WTC11 (cell line): ENCODE measurements at regions not wholly inside any gene's neighbourhood (a gene's known extent, or its start where the extent isn't known, plus 50 kb on each side); places are given as distances from the start of the nearest gene placed in this dataset.

Experiments used
- ATAC-seq: fragments of 200-7000 bp; cut with Tn5 transposase; 2 replicates; pipeline ENCODE4 v1.10.0; 2021; ENCODE audit warnings: mild to moderate bottlenecking, moderate library complexity
- CTCF ChIA-PET: fragments of 300-600 bp; sonication (Branson Sonifier 250); formaldehyde crosslinking; loops from one replicate; lab custom pipeline; 2021; ENCODE audit warnings: antibody characterized with exemption; lab: Charles Lee
- POLR2A ChIA-PET: fragments of 350-600 bp; sonication (Branson Sonifier 250); formaldehyde crosslinking; loops from one replicate; lab custom pipeline; 2021; ENCODE audit warnings: antibody characterized with exemption; lab: Charles Lee
- DNase-seq: peaks from one replicate; pipeline ENCODE4 v3.0.0; 2021; ENCODE audit warnings: low spot score
- H3K27ac Mint-ChIP-seq: 2 replicates; pipeline ENCODE4 v1.8.0; 2021; ENCODE audit warnings: mixed read lengths
- H3K27me3 Mint-ChIP-seq: 2 replicates; pipeline ENCODE4 v1.8.0; 2021; ENCODE audit warnings: low read depth, mild to moderate bottlenecking, moderate library complexity, mixed read lengths
- H3K36me3 Mint-ChIP-seq: 2 replicates; pipeline ENCODE4 v1.8.0; 2021; ENCODE audit warnings: mixed read lengths
- H3K4me1 Mint-ChIP-seq: 2 replicates; pipeline ENCODE4 v1.8.0; 2022; ENCODE audit warnings: mixed read lengths
- H3K4me3 Mint-ChIP-seq: 2 replicates; pipeline ENCODE4 v1.8.0; 2021; ENCODE audit warnings: mild to moderate bottlenecking, moderate library complexity, mixed read lengths
- H3K9me3 Mint-ChIP-seq: 2 replicates; pipeline ENCODE4 v1.8.0; 2021; ENCODE audit warnings: mixed read lengths
- CREB1 ChIP-seq: sonication (generic); formaldehyde crosslinking; IDR thresholded peaks from 2 replicates; pipeline ENCODE4 v1.8.0; 2023; ENCODE audit warnings: mild to moderate bottlenecking, missing genetic modification reagents
- ELF4 ChIP-seq: sonication (generic); formaldehyde crosslinking; IDR thresholded peaks from 2 replicates; pipeline ENCODE4 v1.8.1; 2022; ENCODE audit warnings: low read depth, mild to moderate bottlenecking, moderate library complexity, missing genetic modification reagents
- ESRRA ChIP-seq: sonication (generic); formaldehyde crosslinking; IDR thresholded peaks from 2 replicates; pipeline ENCODE4 v1.8.1; 2022; ENCODE audit warnings: mild to moderate bottlenecking, missing genetic modification reagents, borderline replicate concordance
- ETV6 ChIP-seq: sonication (generic); formaldehyde crosslinking; IDR thresholded peaks from 2 replicates; pipeline ENCODE4 v1.8.1; 2022; ENCODE audit warnings: mild to moderate bottlenecking, missing genetic modification reagents
- FOXP1 ChIP-seq: sonication (generic); formaldehyde crosslinking; IDR thresholded peaks from 2 replicates; pipeline ENCODE4 v1.8.0; 2022; ENCODE audit warnings: missing genetic modification reagents, mild to moderate bottlenecking, moderate library complexity, borderline replicate concordance
- GABPB1 ChIP-seq: sonication (generic); formaldehyde crosslinking; IDR thresholded peaks from 2 replicates; pipeline ENCODE4 v1.8.1; 2023; ENCODE audit warnings: mild to moderate bottlenecking, missing genetic modification reagents
- GRHL2 ChIP-seq: fragments of 250-450 bp; sonication (Bioruptor Pico); IDR thresholded peaks from 2 replicates; pipeline ENCODE4 v1.8.0; 2022; ENCODE audit warnings: mild to moderate bottlenecking, moderate library complexity; ENCODE audit not compliant: insufficient replicate concordance, severe bottlenecking
- GTF2I ChIP-seq: fragments of 250-450 bp; sonication (Bioruptor Pico); conservative IDR thresholded peaks from 2 replicates; pipeline ENCODE4 v1.4.0; 2021; ENCODE audit warnings: mild to moderate bottlenecking
- MXD4 ChIP-seq: fragments of 250-450 bp; sonication (Bioruptor Pico); IDR thresholded peaks from 2 replicates; pipeline ENCODE4 v1.8.0; 2021; ENCODE audit warnings: mild to moderate bottlenecking, moderate library complexity, borderline replicate concordance
- NFATC4 ChIP-seq: fragments of 250-450 bp; sonication (Bioruptor Pico); IDR thresholded peaks from 2 replicates; pipeline ENCODE4 v1.9.0; 2021; ENCODE audit warnings: mild to moderate bottlenecking
- PRRX2 ChIP-seq: fragments of 250-450 bp; sonication (Bioruptor Pico); IDR thresholded peaks from 2 replicates; pipeline ENCODE4 v1.8.0; 2021; ENCODE audit warnings: mild to moderate bottlenecking
- ZBTB21 ChIP-seq: sonication (generic); formaldehyde crosslinking; IDR thresholded peaks from 2 replicates; pipeline ENCODE4 v1.8.1; 2023; ENCODE audit warnings: mild to moderate bottlenecking, missing genetic modification reagents, borderline replicate concordance
- ZNF232 ChIP-seq: sonication (generic); formaldehyde crosslinking; IDR thresholded peaks from 2 replicates; pipeline ENCODE4 v1.8.0; 2022; ENCODE audit warnings: mild to moderate bottlenecking, missing genetic modification reagents
- TF ChIP-seq, protein P1 (sequence below): fragments of 250-450 bp; sonication (Bioruptor Pico); IDR thresholded peaks from 2 replicates; pipeline ENCODE4 v2.1.2; 2022; ENCODE audit warnings: mild to moderate bottlenecking, moderate library complexity
- TF ChIP-seq, protein P2 (sequence below): fragments of 250-450 bp; sonication (Bioruptor Pico); conservative IDR thresholded peaks from 2 replicates; pipeline ENCODE4 v1.9.0; 2021; ENCODE audit warnings: mild to moderate bottlenecking
- TF ChIP-seq, protein P3 (sequence below): sonication (generic); formaldehyde crosslinking; IDR thresholded peaks from 2 replicates; pipeline ENCODE4 v1.8.0; 2022; ENCODE audit warnings: mild to moderate bottlenecking, missing genetic modification reagents
- TF ChIP-seq, protein P4 (sequence below): sonication (generic); formaldehyde crosslinking; IDR thresholded peaks from 2 replicates; pipeline ENCODE4 v1.8.0; 2022; ENCODE audit warnings: missing genetic modification reagents
- TF ChIP-seq, protein P5 (sequence below): fragments of 250-450 bp; sonication (Bioruptor Pico); IDR thresholded peaks from 2 replicates; pipeline ENCODE4 v1.9.0; 2021; ENCODE audit warnings: moderate library complexity, mild to moderate bottlenecking, inconsistent platforms, borderline replicate concordance
- TF ChIP-seq, protein P6 (sequence below): sonication (generic); formaldehyde crosslinking; IDR thresholded peaks from 2 replicates; pipeline ENCODE4 v1.8.0; 2022; ENCODE audit warnings: mild to moderate bottlenecking, missing genetic modification reagents
- TF ChIP-seq, protein P7 (sequence below): sonication (generic); formaldehyde crosslinking; IDR thresholded peaks from 2 replicates; pipeline ENCODE4 v1.8.0; 2022; ENCODE audit warnings: mild to moderate bottlenecking, missing genetic modification reagents

DNA sequence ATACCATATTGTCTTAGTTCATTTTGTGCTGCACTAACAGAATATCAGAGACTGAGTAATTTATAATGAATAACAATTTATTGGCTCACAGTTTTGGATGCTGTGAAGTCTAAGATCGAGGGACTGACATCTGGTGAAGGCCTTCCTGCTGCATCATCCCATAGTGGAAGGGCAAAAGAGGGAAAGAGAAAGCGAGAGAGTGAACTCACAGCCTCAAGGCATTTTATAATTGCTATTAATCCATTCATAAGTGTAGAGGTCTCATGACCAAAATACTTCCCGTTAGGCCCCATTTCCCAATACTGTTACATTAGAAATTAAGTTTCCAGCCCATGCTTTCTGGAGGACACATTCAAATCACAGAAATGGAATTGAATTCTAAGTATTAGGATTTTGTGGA lies 554.4 kb downstream of the TRAM1L1 start:
- H3K9me3 Mint-ChIP-seq, result no peaks in the 10 kb centered on the region
- H3K36me3 Mint-ChIP-seq, result no peaks in the 10 kb centered on the region
- no peak overlapping the region for H3K4me3 Mint-ChIP-seq
- POLR2A ChIA-PET, result no interaction called here
- DNase-seq (no peak), ATAC-seq (no peak)
- H3K27me3 Mint-ChIP-seq, result no peaks in the 10 kb centered on the region
- H3K4me1 Mint-ChIP-seq, result peaks cover 17% of the 10 kb centered on the region
- no peak overlapping the region for H3K27ac Mint-ChIP-seq
- TF ChIP-seq, protein P1, sequence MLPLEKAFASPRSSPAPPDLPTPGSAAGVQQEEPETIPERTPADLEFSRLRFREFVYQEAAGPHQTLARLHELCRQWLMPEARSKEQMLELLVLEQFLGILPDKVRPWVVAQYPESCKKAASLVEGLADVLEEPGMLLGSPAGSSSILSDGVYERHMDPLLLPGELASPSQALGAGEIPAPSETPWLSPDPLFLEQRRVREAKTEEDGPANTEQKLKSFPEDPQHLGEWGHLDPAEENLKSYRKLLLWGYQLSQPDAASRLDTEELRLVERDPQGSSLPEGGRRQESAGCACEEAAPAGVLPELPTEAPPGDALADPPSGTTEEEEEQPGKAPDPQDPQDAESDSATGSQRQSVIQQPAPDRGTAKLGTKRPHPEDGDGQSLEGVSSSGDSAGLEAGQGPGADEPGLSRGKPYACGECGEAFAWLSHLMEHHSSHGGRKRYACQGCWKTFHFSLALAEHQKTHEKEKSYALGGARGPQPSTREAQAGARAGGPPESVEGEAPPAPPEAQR (CRISPR knock-in tag), result no peak
- TF ChIP-seq GRHL2, result no peak
- TF ChIP-seq ELF4 (CRISPR knock-in tag), result no peak
- TF ChIP-seq, protein P2, sequence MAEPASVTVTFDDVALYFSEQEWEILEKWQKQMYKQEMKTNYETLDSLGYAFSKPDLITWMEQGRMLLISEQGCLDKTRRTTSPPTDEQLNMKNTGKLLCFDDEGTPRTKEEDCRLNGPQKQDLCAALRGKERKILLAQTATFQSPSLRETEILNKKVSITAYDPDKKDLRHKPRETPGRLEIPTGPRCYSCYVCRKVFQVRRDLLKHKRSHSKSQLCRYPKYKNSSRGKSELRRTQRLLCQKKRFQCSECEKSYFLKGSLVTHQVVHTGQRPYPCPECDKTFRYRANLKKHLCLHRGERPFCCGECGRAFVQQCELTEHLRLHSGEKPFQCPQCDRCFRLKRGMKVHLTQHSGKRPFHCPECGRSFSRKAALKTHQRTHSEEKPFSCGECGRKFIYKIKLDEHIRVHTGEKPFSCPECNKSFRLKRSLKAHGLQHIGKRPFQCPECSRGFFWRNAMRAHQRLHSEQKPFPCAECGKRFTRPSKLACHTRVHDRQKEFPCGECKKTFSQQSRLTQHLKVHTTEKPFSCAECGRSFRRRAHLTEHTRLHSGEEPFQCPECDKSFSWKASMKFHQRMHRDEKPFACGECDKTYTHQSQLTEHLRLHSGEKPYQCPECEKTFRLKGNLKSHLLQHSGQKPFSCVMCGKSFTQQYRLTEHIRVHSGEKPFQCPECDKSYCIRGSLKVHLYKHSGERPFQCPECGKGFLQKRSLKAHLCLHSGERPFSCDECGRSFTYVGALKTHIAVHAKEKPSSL, result no peak
- no peak for TF ChIP-seq ZBTB21 (CRISPR knock-in tag)
- no peak for TF ChIP-seq MXD4
- TF ChIP-seq CREB1, result no peak
- TF ChIP-seq, protein P3, sequence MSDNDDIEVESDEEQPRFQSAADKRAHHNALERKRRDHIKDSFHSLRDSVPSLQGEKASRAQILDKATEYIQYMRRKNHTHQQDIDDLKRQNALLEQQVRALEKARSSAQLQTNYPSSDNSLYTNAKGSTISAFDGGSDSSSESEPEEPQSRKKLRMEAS (CRISPR knock-in tag), result no peak
- TF ChIP-seq, protein P4, sequence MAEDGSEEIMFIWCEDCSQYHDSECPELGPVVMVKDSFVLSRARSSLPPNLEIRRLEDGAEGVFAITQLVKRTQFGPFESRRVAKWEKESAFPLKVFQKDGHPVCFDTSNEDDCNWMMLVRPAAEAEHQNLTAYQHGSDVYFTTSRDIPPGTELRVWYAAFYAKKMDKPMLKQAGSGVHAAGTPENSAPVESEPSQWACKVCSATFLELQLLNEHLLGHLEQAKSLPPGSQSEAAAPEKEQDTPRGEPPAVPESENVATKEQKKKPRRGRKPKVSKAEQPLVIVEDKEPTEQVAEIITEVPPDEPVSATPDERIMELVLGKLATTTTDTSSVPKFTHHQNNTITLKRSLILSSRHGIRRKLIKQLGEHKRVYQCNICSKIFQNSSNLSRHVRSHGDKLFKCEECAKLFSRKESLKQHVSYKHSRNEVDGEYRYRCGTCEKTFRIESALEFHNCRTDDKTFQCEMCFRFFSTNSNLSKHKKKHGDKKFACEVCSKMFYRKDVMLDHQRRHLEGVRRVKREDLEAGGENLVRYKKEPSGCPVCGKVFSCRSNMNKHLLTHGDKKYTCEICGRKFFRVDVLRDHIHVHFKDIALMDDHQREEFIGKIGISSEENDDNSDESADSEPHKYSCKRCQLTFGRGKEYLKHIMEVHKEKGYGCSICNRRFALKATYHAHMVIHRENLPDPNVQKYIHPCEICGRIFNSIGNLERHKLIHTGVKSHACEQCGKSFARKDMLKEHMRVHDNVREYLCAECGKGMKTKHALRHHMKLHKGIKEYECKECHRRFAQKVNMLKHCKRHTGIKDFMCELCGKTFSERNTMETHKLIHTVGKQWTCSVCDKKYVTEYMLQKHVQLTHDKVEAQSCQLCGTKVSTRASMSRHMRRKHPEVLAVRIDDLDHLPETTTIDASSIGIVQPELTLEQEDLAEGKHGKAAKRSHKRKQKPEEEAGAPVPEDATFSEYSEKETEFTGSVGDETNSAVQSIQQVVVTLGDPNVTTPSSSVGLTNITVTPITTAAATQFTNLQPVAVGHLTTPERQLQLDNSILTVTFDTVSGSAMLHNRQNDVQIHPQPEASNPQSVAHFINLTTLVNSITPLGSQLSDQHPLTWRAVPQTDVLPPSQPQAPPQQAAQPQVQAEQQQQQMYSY (CRISPR knock-in tag), result no peak
- TF ChIP-seq, protein P5, sequence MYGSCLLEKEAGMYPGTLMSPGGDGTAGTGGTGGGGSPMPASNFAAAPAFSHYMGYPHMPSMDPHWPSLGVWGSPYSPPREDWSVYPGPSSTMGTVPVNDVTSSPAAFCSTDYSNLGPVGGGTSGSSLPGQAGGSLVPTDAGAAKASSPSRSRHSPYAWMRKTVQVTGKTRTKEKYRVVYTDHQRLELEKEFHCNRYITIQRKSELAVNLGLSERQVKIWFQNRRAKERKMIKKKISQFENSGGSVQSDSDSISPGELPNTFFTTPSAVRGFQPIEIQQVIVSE (CRISPR knock-in tag), result no peak
- TF ChIP-seq, protein P6, sequence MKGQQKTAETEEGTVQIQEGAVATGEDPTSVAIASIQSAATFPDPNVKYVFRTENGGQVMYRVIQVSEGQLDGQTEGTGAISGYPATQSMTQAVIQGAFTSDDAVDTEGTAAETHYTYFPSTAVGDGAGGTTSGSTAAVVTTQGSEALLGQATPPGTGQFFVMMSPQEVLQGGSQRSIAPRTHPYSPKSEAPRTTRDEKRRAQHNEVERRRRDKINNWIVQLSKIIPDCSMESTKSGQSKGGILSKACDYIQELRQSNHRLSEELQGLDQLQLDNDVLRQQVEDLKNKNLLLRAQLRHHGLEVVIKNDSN (CRISPR knock-in tag), result no peak
- no peak for TF ChIP-seq NFATC4 (CRISPR knock-in tag)
- no peak for TF ChIP-seq ZNF232 (CRISPR knock-in tag)
- TF ChIP-seq ETV6 (CRISPR knock-in tag), result no peak
- TF ChIP-seq ESRRA, result no peak
- no peak for TF ChIP-seq GABPB1 (CRISPR knock-in tag)
- TF ChIP-seq, protein P7, sequence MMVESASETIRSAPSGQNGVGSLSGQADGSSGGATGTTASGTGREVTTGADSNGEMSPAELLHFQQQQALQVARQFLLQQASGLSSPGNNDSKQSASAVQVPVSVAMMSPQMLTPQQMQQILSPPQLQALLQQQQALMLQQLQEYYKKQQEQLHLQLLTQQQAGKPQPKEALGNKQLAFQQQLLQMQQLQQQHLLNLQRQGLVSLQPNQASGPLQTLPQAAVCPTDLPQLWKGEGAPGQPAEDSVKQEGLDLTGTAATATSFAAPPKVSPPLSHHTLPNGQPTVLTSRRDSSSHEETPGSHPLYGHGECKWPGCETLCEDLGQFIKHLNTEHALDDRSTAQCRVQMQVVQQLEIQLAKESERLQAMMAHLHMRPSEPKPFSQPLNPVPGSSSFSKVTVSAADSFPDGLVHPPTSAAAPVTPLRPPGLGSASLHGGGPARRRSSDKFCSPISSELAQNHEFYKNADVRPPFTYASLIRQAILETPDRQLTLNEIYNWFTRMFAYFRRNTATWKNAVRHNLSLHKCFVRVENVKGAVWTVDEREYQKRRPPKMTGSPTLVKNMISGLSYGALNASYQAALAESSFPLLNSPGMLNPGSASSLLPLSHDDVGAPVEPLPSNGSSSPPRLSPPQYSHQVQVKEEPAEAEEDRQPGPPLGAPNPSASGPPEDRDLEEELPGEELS, result no peak
- no peak for TF ChIP-seq GTF2I
- TF ChIP-seq PRRX2 (CRISPR knock-in tag), result no peak
- no peak for TF ChIP-seq FOXP1 (CRISPR knock-in tag)
- CTCF ChIA-PET, result no interaction called here
